Bronchial epithelial cell (primary cell): ENCODE measurements at regions not wholly inside any gene's neighbourhood (a gene's known extent, or its start where the extent isn't known, plus 50 kb on each side); places are given as distances from the start of the nearest gene placed in this dataset.

Experiments used
- DNase-seq: peaks from one replicate; pipeline ENCODE4 v3.0.0-alpha.2; 2010; ENCODE audit warnings: low read depth
- FAIRE-seq: peaks from 2 replicates; lab custom pipeline; 2011; peaks lifted over from hg19 to GRCh38; lab: Jason Lieb, UNC
- H3K27me3 ChIP-seq: 2 replicates; pipeline ENCODE4 v1.5.1; 2011; ENCODE audit warnings: low read length; ENCODE audit not compliant: control insufficient read depth, insufficient read depth
- H3K36me3 ChIP-seq: 2 replicates; pipeline ENCODE4 v1.5.1; 2011; ENCODE audit warnings: low read length; ENCODE audit not compliant: control insufficient read depth, insufficient read depth
- H3K4me3 ChIP-seq: 2 replicates; pipeline ENCODE4 v1.5.1; 2011; ENCODE audit warnings: mild to moderate bottlenecking, low read depth, low read length, control low read depth
- TF ChIP-seq, protein P1 (sequence below): IDR thresholded peaks from 2 replicates; pipeline ENCODE4 v1.5.1; 2011; ENCODE audit warnings: mild to moderate bottlenecking, moderate library complexity, low read length, control low read depth, inconsistent platforms; ENCODE audit not compliant: insufficient read depth, severe bottlenecking

- H3K4me3 ChIP-seq: no peak overlapping the region
- H3K27me3 ChIP-seq: no peaks in the 10 kb centered on the region
- no peaks in the 10 kb centered on the region for H3K36me3 ChIP-seq
- no peak for FAIRE-seq
- no peak for DNase-seq
- TF ChIP-seq, protein P1, sequence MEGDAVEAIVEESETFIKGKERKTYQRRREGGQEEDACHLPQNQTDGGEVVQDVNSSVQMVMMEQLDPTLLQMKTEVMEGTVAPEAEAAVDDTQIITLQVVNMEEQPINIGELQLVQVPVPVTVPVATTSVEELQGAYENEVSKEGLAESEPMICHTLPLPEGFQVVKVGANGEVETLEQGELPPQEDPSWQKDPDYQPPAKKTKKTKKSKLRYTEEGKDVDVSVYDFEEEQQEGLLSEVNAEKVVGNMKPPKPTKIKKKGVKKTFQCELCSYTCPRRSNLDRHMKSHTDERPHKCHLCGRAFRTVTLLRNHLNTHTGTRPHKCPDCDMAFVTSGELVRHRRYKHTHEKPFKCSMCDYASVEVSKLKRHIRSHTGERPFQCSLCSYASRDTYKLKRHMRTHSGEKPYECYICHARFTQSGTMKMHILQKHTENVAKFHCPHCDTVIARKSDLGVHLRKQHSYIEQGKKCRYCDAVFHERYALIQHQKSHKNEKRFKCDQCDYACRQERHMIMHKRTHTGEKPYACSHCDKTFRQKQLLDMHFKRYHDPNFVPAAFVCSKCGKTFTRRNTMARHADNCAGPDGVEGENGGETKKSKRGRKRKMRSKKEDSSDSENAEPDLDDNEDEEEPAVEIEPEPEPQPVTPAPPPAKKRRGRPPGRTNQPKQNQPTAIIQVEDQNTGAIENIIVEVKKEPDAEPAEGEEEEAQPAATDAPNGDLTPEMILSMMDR: no peak
Measured at GRCh38 chr9:118109542-118109941, 405.3 kb downstream of the TLR4 start.

GRCh38 chr9:118121361-118121760, 417.2 kb downstream of the TLR4 start:
- no peak for FAIRE-seq
- TF ChIP-seq, protein P1: no peak

GRCh38 chr9:118128313-118128712, 424.1 kb downstream of the TLR4 start:
- Histone ChIP-seq H3K36me3 (no peaks in the 10 kb centered on the region), H3K4me3 (no peak overlapping the region), H3K27me3 (no peaks in the 10 kb centered on the region)
- TF ChIP-seq, protein P1: no peak
- no peak for DNase-seq
- no peak for FAIRE-seq

More at GRCh38 chr9:118121361-118121760, 417.2 kb downstream of the TLR4 start:
- peak; percentile 21 for DNase-seq
- Histone ChIP-seq H3K27me3 (no peaks in the 10 kb centered on the region), H3K36me3 (no peaks in the 10 kb centered on the region), H3K4me3 (no peak overlapping the region)

DNA sequence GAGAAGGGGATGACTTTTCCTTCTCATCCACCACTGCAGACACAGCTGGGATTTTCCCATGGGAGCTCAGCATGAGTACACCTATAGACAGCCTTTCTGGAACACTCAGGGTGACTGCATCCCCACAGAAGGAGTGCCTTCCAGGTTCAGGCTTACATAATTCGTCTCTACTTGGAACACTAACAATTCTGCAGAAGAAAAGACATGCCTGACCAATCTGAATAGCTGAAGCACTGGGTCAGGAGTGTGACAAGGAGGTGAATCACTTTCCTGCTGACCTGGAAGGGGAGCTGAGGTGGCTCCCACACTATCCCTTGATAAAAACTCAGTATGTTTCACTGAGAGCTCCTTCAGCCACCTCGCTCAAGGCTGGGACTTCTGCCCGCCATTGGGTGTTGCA, 425.3 kb downstream of the TLR4 start:
- H3K4me3 ChIP-seq: no peak overlapping the region
- FAIRE-seq (no peak), DNase-seq (peak; percentile 48)
- TF ChIP-seq, protein P1: no peak
- no peaks in the 10 kb centered on the region for H3K36me3 ChIP-seq
- H3K27me3 ChIP-seq: no peaks in the 10 kb centered on the region

DNA sequence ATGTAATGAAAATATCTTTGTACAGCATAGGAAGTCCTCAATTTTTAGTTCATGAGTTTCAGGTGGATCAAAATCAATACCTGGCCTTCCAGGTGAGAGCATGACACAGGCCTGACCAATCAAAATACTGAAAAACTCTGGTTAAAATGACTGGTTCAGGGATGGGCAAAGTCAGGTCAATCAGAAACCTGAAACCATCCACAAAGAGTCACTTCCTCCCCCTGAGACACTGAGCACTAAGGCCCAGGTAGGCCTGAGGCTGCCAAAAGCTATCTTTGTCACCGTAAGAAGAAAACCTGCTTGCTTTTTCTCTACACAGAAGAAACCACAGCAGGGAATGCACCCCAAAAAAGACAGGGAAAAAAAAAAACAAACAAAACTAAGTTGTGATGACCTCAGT, 444.8 kb downstream of the TLR4 start:
- H3K36me3 ChIP-seq: no peaks in the 10 kb centered on the region
- TF ChIP-seq, protein P1: no peak
- FAIRE-seq: no peak
- no peak for DNase-seq
- no peaks in the 10 kb centered on the region for H3K27me3 ChIP-seq
- no peak overlapping the region for H3K4me3 ChIP-seq

GRCh38 chr9:118156846-118157245, 452.6 kb downstream of the TLR4 start:
- no peak for DNase-seq
- H3K36me3 ChIP-seq: no peaks in the 10 kb centered on the region
- H3K27me3 ChIP-seq: no peaks in the 10 kb centered on the region
- FAIRE-seq: no peak
- no peak overlapping the region for H3K4me3 ChIP-seq
- TF ChIP-seq, protein P1: no peak
